Loucy (cell line): ENCODE measurements at regions not wholly inside any gene's neighbourhood (a gene's known extent, or its start where the extent isn't known, plus 50 kb on each side); places are given as distances from the start of the nearest gene placed in this dataset.

Source experiments
- EZH2phosphoT487 ChIP-seq: fragments of 200-600 bp; IDR thresholded peaks from 2 replicates; pipeline ENCODE4 v1.6.1; 2018; ENCODE audit warnings: antibody characterized with exemption, mild to moderate bottlenecking, moderate library complexity, borderline replicate concordance
- TF ChIP-seq, protein P1 (sequence below): fragments of 200-600 bp; sonication (generic); conservative IDR thresholded peaks from 2 replicates; pipeline ENCODE4 v1.5.1; 2014; ENCODE audit warnings: mild to moderate bottlenecking, antibody characterized with exemption, low read length

DNA sequence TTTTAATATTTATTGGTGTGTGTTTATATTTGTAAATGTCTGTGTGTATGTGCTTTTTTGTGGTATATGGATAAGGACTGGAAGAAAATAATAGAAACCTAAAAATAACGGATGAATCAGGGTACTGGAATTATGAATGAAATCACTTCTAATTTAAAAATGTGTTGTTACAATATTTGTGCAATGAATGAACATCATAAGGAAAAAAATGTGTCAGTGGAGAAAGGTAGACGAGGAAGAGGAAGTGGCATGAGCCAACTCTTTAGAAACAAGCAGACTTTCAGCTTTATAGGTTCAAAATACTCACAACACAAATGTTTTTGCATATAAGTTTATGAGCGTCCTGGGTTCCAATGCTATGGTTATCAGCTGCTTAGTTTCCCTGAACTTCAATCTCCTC, 59.4 kb downstream of the SOX2 start:
- TF ChIP-seq, protein P1, sequence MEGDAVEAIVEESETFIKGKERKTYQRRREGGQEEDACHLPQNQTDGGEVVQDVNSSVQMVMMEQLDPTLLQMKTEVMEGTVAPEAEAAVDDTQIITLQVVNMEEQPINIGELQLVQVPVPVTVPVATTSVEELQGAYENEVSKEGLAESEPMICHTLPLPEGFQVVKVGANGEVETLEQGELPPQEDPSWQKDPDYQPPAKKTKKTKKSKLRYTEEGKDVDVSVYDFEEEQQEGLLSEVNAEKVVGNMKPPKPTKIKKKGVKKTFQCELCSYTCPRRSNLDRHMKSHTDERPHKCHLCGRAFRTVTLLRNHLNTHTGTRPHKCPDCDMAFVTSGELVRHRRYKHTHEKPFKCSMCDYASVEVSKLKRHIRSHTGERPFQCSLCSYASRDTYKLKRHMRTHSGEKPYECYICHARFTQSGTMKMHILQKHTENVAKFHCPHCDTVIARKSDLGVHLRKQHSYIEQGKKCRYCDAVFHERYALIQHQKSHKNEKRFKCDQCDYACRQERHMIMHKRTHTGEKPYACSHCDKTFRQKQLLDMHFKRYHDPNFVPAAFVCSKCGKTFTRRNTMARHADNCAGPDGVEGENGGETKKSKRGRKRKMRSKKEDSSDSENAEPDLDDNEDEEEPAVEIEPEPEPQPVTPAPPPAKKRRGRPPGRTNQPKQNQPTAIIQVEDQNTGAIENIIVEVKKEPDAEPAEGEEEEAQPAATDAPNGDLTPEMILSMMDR, result no peak
- TF ChIP-seq EZH2phosphoT487, result no peak
